Stimulated activated CD4-positive, alpha-beta T cell treated with anti-CD3 and anti-CD28 coated beads, TNF-alpha, amount 100 ng/mL, for 4 hours (primary cell): ENCODE measurements at regions not wholly inside any gene's neighbourhood (a gene's known extent, or its start where the extent isn't known, plus 50 kb on each side); places are given as distances from the start of the nearest gene placed in this dataset.
"Not testable (repeated sequence)": the region's sequence is repeated elsewhere in the genome, so short reads cannot be mapped to it uniquely, and the experiment has no call there.

Experiments used
- DNase-seq, 3 experiments: peaks; one replicate each; pipeline ENCODE4 v3.0.0-alpha.2; 2020; ENCODE audit warnings: low read depth in 3 of 3

DNA sequence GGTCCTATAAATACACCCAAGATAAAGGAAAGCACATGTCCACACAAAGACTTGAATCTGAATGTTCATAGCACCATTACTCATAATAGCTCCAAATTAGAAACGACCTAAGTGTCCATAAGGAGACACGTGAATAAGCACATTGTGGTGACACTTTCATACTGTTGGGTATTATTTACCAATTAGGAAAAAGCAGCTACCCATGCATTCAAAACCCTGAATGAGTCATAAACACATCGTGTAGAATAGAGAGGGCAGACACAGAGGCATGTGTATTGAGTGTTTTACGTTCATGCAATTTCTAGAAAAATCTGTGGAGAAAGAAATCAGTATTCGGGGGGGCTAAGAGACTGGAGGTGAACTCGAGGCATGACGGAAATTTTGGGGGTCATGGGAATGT is 396.7 kb downstream of the THBS2 start:
- DNase-seq, result no peak

DNA sequence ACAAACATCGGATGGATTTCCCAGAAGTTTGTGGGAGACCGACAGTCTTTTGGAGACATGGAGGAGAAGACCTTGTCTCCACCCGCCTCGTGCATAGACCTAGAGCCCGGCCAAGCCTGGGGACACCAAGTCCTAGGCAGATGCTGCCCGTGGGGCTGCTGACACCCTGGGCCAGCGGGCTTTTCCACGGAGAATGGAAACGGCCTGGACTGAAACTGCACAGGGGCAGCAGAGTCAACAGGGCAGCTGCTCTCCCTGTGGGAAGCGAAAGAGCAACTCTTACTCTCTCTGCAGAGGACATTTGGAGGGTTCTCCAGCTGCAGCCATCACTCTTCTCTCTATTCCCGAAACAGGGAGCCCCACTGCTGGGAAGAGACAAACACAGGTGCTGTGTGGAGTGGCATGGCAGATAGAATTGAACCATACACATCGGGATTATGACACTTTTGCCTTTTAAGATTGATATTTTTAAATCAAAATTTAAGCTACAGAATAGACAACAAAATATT is 401.2 kb downstream of the THBS2 start:
- DNase-seq, result no peak

DNA sequence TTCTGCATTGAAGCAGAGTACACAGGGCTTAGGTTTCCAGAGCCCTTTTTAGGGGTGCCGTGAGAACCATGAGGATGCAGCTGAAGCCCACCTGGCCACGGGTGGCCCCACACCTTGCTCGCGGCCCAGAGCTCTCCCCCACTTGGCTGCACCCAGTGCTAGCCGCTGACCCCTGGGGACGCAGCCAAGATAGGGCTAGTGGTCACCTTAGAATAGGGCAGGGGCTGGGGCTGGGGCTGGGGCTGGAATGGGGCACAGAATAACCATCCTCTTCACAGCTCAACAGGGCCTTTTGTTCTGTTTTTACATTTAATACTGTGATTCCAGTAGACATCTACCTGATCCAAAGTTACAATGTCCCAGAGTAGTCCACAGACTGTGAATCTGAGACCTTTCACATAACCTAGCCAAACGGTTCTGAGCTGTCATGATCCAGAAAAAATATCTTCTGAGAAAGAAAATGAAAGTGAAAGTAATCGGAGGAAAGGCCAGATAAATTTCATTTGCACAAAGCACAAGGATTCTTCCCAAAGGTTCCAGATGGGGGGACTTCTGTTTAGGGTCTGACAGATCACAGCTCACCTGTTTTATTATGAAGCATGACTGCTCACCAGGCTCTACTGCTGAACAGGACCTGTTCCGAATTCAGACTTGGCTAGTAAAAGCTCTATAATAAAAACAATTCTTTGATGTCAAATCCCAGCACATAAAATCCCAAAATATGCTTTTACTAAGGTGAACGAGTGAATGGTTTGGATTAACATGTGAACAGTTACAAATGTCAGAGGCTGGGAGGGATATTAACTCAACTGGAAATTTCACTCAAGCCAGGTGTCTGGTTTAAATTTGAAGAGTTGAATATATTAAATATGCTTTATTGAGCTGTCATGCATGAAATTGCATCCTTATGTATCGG is 401.9 kb downstream of the THBS2 start:
- DNase-seq, result no peak

DNA sequence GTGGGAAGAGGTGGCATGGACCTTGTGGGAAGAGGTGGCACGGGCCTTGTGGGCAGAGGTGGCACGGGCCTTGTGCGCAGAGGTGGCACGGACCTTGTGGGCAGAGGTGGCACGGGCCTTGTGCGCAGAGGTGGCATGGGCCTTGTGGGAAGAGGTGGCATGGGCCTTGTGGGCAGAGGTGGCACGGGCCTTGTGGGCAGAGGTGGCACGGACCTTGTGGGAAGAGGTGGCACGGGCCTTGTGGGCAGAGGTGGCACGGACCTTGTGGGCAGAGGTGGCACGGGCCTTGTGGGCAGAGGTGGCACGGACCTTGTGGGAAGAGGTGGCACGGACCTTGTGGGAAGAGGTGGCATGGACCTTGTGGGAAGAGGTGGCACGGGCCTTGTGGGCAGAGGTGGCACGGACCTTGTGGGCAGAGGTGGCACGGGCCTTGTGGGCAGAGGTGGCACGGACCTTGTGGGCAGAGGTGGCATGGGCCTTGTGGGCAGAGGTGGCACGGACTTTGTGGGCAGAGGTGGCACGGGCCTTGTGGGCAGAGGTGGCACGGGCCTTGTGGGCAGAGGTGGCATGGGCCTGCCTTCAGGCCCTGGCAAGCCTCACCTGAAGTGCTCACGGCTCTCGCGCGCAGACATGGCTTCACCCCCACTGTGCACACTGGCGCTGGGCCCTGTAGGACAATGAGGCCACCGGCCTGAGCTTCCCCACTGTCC is 403.5 kb downstream of the THBS2 start:
- not testable (repeated sequence) for DNase-seq

DNA sequence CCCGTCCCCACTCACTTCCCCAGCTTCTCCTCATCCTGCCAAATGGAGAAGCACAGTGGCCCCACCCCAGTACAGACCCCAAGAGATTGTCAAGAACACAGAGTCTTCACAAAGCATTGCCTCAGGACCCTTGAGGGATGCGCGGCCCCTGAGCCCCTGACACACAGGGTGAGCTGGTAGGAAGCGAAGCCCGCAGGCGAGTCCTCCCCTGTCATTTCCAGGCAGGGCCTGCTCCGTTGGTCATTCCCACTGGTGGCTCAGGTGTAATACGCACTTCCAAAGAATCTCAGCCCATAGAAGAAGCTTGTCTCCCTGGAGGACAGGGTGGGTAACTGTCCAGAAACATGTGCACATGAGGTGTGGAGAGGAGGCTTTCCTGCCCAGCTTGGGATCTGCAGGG is 404.2 kb downstream of the THBS2 start:
- DNase-seq, result no peak

DNA sequence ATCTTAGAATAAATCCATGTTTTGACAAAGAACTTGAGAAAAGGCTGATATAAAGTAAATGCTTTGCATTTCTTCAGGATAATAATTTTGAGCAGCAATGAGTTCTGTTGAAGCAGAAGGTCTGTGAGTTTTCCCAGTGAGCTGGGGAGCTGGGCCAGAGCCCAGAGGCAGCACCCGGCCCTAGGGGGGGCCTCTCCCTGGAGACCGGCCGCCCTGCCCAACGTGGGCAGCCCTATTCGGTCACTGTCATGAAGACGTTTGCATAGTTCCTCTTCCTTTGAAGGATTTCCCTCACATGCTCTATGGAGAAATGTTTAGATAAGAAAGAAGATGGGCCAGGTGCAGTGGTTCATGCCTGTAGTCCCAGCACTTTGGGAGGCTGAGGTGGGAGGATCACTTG is 404.8 kb downstream of the THBS2 start:
- no peak for DNase-seq

DNA sequence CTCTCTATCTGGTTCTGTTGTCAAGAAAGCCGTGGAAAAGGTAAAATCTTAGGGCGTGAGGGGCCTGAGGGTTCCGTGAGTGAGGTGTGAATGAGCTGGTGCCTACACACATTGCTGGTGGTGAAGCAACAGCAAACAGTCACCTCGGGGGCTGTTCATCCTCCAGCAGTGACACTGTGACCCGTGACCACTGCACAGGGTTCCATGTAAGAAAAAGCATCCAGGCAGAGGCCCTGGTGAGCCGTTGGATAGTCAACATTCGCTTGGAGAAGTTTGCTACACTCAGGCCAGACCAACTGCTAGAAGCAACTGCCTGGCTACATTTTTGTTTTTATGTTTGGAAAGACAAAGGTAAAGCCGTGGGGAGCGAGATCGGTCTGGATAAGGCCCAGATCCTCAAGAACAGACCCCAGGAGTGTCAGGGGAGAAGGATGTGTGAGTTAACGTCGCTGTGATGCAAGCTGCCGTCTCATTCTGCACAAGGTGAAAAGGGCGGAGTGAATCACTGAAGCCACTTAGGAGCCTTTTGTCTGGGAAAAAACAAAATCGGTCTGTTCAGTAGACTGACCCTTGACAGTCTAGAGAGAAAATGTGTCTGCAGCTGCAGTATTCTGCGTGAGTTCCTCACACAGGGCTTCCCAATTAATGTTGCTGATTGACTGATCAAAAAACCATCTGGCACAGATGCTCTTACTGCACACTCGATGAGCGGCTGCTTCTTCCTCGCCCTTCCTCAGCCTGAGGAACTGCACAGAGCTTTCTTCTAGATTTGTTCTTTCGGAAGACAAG is 404.0 kb downstream of the SMOC2 start:
- no peak for DNase-seq

DNA sequence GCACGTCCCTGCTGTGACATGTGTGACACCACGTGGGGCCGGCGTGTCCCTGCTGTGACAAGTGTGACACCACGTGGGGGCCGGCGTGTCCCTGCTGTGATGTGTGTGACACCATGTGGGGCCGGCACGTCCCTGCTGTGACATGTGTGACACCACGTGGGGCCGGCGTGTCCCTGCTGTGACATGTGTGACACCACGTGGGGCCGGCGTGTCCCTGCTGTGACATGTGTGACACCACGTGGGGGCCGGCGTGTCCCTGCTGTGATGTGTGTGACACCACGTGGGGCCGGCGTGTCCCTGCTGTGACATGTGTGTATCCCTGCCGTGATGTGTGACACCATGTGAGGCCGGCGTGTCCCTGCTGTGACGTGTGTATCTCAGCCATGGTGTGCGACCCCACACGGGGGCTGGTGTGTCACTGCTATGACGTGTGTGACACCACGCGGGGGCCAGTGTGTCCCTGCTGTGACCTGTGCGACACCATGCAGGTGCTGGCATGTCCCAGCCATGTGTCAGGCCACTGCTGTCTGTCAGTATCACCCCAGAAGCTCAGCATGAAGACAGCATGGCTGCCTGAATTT is 401.7 kb downstream of the SMOC2 start:
- not testable (repeated sequence) for DNase-seq

DNA sequence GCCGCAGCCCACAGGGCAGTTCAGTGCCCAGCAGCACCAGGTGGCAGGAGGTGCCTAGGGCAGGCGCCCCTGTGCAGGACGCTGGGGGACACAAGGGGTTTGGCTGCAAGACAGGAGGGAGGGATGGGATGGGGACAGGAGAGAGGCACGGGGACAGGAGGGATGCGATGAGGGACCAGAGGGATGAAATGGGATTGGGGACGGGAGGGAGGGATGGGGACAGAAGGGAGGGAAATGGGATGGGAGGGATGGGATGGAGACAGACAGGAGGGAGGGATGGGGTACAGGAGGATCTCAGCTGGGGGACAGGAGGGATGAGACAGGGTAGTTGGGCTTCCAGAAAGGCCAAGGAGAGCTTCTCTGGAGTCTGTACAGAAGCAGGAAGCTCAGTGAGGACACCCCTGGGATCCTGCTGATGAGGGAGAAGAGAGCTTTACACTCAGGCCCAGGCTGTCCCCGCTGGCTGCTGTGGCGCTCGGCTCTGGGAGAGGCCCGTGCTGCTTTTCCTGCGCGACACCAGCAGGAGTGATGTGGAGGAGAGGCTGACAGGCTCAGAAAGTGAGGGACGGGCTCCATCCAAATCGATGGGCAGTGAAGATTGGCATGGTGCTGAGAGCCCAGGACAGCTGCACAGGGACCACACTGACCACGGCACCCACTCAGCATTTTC is 400.8 kb downstream of the SMOC2 start:
- no peak for DNase-seq

DNA sequence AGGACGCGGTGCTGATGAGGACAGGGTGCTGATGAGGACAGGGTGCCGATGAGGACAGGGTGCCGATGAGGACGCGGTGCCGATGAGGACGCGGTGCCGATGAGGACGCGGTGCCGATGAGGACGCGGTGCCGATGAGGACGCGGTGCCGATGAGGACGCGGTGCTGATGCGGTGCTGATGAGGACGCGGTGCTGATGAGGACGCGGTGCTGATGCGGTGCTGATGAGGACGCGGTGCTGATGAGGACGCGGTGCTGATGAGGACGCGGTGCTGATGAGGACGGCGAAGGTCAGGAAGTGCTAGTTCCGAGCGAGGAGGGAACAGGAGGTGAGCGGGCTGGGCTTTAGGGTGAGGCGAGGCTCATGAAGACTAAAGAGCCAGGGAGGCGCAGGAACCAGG is 399.9 kb downstream of the SMOC2 start:
- not testable (repeated sequence) for DNase-seq

DNA sequence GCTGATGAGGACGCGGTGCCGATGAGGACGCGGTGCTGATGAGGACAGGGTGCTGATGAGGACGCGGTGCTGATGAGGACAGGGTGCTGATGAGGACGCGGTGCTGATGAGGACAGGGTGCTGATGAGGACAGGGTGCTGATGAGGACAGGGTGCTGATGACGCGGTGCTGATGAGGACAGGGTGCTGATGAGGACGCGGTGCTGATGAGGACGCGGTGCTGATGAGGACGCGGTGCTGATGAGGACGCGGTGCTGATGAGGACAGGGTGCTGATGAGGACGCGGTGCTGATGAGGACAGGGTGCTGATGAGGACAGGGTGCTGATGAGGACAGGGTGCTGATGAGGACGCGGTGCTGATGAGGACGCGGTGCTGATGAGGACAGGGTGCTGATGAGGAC is 399.3 kb downstream of the SMOC2 start:
- DNase-seq, result not testable (repeated sequence)

DNA sequence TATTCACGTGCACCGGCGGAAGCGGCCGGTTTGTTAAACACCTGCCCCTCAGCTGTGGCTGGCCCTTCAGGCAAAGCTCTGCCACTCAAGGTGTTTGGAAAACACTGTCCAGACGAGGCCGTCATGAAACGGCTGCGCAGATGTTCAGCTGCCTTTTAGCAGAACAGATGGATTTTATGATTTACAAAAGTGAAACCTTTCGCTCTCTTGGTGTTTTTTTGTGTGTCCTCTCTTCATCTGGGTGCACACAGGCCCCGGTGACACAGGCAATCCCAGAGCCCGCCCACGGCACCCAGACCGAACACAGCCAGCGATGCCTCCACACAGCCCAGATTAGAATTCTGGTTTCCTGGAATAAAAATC is 397.0 kb downstream of the SMOC2 start:
- DNase-seq, result no peak

DNA sequence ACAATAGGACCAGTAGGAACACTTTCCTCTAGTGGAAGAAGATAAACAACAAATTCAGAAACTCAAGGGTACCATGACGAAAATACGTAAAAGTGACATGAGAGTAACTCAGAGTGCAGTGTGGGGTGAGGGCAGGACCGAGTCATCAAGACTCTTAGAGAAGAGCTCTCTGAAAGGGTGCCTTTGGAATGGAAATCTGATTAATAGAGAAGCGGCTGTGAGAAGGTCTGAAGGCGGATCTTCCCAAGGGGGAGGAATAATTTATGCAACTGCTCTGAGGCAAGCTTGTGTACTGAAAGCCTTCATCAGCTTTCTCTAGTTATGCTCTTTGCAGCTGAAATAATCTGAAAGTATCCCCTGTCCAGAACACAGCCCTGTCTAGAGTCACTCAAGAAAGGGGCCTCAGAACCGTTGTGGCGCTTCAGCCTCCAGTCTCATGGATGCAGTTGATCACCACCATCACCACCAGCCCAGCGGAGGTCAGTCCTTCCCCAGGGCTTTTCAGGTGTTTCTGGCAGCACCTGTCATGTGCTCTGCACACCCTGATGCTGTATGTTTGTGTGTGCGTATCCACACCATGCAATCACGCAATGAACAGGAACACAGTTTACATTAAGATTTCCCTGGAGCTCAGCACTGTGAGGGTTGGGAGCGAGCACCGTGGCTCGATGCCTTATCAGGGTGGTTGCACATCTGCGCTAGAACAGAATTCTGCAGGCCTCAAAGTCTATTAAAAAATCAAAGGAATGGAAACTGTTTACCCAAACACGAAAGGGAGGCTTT is 396.5 kb downstream of the SMOC2 start:
- DNase-seq, result no peak

DNA sequence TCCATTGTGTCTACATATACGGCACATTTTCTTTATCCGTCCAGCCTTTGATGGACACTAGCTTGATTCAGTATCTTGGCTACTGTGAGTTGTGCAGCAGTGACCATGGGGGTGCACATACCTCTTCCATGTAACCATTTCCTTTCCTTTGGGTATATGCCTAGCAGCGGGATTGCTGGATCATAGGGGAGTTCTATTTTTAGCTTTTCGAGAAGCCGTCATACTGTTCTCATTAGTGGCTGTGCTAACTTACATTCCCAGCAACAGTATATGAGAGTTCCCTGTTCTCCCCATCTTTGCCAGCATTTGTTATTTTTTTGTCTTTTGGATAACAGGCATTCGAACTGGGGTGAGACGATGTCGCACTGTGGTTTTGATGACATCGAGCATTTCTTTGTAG is 395.0 kb downstream of the SMOC2 start:
- no peak for DNase-seq

DNA sequence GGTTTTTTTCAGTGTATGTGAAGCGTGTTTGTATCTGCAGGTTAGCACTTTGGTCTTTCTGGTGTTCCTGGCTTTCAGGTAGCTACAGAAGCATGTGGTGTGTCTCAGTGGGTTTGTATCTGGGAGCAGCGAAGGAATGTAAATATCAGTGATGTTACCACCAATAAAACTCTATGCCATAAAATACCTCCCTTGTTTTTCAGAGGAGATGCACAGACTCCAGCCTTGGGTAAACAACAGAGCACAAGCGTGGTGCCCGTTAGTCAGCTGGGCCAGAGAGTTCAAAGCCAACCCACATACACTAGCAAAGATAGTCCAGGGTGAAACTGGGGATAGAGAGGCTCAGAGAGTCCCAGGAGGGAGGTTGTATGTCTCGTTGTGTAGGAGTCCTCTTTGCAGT is 393.8 kb downstream of the SMOC2 start:
- no peak for DNase-seq

DNA sequence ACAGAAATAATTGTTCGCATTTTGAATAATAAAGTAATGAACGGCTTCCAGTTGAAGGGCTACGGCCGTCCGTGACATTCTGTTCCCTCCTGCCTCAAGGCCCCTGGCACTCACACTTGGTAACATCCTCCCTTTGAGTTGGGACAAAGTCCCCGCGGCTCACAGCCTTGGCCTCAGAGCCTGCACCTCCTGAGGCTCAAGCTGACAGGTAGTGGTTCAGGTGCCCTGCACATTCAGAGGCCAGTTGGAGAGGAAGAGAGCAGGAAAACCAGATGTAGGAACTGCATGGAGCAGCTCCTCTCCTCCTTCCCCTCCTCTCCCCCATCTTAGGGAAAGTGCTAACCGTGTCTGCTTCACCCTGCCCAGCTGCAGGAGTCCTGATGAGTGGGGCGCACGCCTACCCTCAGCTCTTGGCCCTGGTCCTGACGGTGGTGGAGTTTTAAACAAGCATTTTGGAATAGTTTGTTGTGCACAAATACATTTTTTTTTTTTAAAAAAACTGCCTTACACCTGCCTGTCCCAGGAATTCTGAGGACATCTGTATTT is 393.1 kb downstream of the SMOC2 start:
- no peak for DNase-seq

DNA sequence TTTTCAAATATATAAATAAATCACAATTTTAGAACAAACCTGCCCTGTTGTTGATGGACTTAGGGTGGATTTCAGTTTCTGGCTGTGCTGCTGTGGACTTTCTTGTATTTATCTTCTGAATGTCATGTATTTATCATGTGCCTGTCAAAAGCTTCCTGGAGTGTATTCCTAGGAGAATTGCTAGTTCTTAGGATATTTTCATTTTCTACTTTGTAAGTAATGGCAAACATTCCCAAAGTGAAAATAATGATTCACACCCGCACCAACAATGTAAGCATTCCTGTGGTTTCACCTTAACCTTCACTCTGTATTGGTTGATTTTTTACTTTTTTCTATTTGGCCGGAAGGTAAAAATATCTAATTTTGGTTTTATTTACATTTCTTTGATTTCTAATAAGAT is 387.8 kb downstream of the SMOC2 start:
- no peak for DNase-seq

DNA sequence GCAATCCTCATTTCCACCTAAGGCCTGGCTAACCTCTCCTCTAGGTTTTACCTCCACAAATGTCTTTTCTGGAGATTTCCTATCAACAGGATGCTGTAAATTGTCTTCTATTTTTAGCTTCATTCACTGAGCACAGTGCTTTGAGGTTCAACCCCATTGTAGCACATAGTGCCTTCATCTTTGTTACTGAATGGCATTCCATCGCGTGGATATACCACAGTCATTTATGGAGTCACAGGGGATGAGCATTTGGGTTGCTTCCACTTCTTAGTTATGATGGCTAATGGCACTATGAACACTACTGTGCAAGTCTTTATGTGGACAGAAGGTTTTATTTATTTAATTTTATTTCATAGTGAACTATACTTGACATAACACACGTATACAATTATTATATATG is 387.1 kb downstream of the SMOC2 start:
- DNase-seq, result no peak

DNA sequence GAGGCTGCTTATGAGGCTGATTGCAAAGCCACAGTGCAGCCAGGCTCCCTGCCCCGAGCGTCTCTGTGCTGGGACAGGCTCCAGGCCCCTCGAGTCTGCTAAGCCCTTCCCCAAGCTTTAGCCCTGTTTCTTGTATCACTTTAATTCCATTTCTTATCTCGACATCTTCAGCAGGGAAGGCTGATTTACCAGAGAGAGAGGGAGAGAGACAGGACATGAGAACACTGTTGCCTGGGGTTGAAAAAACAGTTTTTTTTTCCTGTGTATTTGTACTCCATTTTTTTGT is 386.5 kb downstream of the SMOC2 start:
- no peak for DNase-seq
